ENCODE measurements at regions not wholly inside any gene's neighbourhood (a gene's known extent, or its start where the extent isn't known, plus 50 kb on each side); places are given as distances from the start of the nearest gene placed in this dataset.

DNA sequence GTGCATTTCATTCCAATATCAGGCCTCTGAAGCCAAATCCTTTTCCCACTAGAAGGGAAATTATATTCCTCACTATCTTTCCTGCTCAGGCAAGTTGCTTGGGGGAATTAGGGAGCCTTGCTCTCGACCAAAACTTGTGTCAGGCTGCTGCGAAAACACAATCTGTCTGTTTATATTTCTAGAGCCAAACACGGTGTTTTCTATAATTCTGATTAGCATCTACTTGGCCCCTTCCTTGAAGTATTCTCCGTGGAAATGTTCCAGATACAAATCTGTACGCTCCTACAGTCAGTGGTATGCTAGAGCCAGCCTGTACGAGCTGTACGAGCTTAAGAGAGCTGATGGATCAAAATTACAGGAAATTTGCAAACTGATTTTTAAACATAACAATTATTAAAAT, 299.3 kb upstream of the SALL1 start:
- CTCF ChIA-PET: no interaction called here
- Mint-ChIP-seq H3K9me3 (ENCODE audit: unreplicated experiment) (no peaks in the 10 kb centered on the region), H3K4me3 (ENCODE audit: unreplicated experiment) (no peak overlapping the region), H3K36me3 (ENCODE audit: insufficient read depth, unreplicated experiment) (no peaks in the 10 kb centered on the region), H3K27ac (ENCODE audit: low read depth, unreplicated experiment) (no peak overlapping the region), H3K27me3 (ENCODE audit: insufficient read depth, unreplicated experiment) (no peaks in the 10 kb centered on the region), H3K4me1 (ENCODE audit: insufficient read depth, unreplicated experiment) (peaks cover 4% of the 10 kb centered on the region)
- intact Hi-C loops (cut with micrococcal nuclease): no loop called here
- POLR2A ChIA-PET: no interaction called here
- no TSS peak for BruUV-seq (replicated peaks)
- no peak for DNase-seq (ENCODE audit: unreplicated experiment)
- TF ChIP-seq, protein P1, sequence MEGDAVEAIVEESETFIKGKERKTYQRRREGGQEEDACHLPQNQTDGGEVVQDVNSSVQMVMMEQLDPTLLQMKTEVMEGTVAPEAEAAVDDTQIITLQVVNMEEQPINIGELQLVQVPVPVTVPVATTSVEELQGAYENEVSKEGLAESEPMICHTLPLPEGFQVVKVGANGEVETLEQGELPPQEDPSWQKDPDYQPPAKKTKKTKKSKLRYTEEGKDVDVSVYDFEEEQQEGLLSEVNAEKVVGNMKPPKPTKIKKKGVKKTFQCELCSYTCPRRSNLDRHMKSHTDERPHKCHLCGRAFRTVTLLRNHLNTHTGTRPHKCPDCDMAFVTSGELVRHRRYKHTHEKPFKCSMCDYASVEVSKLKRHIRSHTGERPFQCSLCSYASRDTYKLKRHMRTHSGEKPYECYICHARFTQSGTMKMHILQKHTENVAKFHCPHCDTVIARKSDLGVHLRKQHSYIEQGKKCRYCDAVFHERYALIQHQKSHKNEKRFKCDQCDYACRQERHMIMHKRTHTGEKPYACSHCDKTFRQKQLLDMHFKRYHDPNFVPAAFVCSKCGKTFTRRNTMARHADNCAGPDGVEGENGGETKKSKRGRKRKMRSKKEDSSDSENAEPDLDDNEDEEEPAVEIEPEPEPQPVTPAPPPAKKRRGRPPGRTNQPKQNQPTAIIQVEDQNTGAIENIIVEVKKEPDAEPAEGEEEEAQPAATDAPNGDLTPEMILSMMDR (IDR thresholded peaks at IDR 0.05; ENCODE audit: unreplicated experiment): no peak

DNA sequence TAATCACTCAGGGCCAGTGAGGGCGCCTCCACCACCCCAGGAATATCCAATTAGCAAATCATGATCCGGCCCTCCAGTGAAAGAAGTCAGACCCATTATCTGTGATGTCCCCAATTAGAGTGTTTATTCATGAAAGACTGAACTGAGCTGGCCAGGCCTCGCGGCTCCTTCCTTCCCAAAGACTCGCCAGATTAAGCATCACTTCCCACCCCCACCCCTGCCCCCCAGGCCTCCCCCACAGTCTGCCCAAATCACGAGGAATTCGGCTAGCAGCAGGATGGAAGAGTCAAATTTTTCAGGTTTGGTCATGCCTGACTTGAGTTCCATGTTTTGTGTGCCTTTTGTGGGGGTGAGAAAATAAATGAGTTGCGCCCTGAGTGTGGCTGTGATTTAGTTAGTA, 298.4 kb upstream of the SALL1 start:
- Mint-ChIP-seq H3K36me3 (ENCODE audit: insufficient read depth, unreplicated experiment) (no peaks in the 10 kb centered on the region), H3K9me3 (ENCODE audit: unreplicated experiment) (no peaks in the 10 kb centered on the region), H3K4me3 (ENCODE audit: unreplicated experiment) (no peak overlapping the region), H3K27ac (ENCODE audit: low read depth, unreplicated experiment) (no peak overlapping the region), H3K4me1 (ENCODE audit: insufficient read depth, unreplicated experiment) (peaks cover 12% of the 10 kb centered on the region), H3K27me3 (ENCODE audit: insufficient read depth, unreplicated experiment) (no peaks in the 10 kb centered on the region)
- TF ChIP-seq, protein P1 (IDR thresholded peaks at IDR 0.05; ENCODE audit: unreplicated experiment): no peak
- ChIA-PET POLR2A (interaction anchor here (0.6 kb wide), 1 partner anchor 1684 kb away, joined by 3 read pairs; no protein-coding TSS in a partner anchor), CTCF (interaction anchor here (0.7 kb wide), 1 partner anchor 1648 kb away, joined by 6 read pairs; no protein-coding TSS in a partner anchor)
- BruUV-seq (replicated peaks): no TSS peak
- intact Hi-C loops (cut with micrococcal nuclease): no loop called here
- no peak for DNase-seq (ENCODE audit: unreplicated experiment)

DNA sequence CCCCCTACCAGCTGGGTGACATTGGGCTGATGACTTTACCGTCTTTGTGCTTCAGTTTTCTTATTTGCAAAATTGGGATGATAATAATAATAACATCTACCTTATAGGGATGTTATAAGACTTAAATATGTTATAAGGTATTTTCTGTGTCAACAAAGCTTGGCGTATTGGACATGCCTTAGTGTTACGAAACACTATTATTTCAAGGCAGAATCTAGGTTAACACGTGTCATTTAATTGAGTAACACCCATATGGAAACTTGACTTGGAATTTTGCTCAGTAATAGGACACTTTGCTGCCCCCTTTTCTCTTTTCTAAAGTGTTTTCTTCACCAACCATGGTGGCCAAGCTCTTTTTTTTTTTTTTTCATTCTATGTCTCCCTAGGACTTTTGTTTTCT, 294.2 kb upstream of the SALL1 start:
- H3K9me3 Mint-ChIP-seq (ENCODE audit: unreplicated experiment): no peaks in the 10 kb centered on the region
- no peak overlapping the region for H3K4me3 Mint-ChIP-seq (ENCODE audit: unreplicated experiment)
- BruUV-seq (replicated peaks): no TSS peak
- ChIA-PET CTCF (interaction anchor here (0.7 to 1.7 kb wide), 3 partner anchors 52 to 316 kb away, joined by 3 to 4 read pairs (median 3); no protein-coding TSS in a partner anchor), POLR2A (interaction anchor here (0.5 to 1.5 kb wide), 6 partner anchors 11 to 39 kb away, joined by 3 to 7 read pairs (median 3); no protein-coding TSS in a partner anchor)
- intact Hi-C loops (cut with micrococcal nuclease): no loop called here
- H3K27ac Mint-ChIP-seq (ENCODE audit: low read depth, unreplicated experiment): no peak overlapping the region
- H3K27me3 Mint-ChIP-seq (ENCODE audit: insufficient read depth, unreplicated experiment): no peaks in the 10 kb centered on the region
- DNase-seq (ENCODE audit: unreplicated experiment): peak; percentile 74
- H3K4me1 Mint-ChIP-seq (ENCODE audit: insufficient read depth, unreplicated experiment): peaks cover 17% of the 10 kb centered on the region
- H3K36me3 Mint-ChIP-seq (ENCODE audit: insufficient read depth, unreplicated experiment): no peaks in the 10 kb centered on the region
- TF ChIP-seq, protein P1 (IDR thresholded peaks at IDR 0.05; ENCODE audit: unreplicated experiment): no peak

DNA sequence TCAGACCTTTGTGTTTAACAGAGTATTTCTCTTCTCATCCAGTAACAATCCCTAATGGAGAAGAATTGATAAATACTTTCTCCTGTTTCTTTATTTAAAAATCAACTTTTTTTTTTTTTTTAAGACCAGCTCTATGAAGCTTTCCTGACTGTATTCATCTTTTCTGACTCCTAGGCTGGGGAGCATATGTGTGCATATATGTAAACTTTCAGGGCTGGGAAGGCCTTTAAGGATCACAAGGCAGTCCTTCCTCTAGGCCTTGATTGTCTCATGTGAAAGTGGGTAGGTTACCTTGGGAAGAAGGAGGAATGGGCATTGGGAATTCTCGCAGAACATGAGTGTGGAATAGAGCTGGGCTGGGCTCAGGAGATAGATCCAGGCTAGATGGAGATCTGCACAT, 292.9 kb upstream of the SALL1 start:
- CTCF ChIA-PET: interaction anchor here (0.9 to 1.7 kb wide), 3 partner anchors 9 to 317 kb away, joined by 3 to 4 read pairs (median 3); no protein-coding TSS in a partner anchor
- POLR2A ChIA-PET: interaction anchor here (1.3 kb wide), 1 partner anchor 35 kb away, joined by 3 read pairs; no protein-coding TSS in a partner anchor
- Mint-ChIP-seq H3K4me3 (ENCODE audit: unreplicated experiment) (no peak overlapping the region), H3K27me3 (ENCODE audit: insufficient read depth, unreplicated experiment) (no peaks in the 10 kb centered on the region), H3K36me3 (ENCODE audit: insufficient read depth, unreplicated experiment) (no peaks in the 10 kb centered on the region), H3K27ac (ENCODE audit: low read depth, unreplicated experiment) (no peak overlapping the region), H3K9me3 (ENCODE audit: unreplicated experiment) (no peaks in the 10 kb centered on the region), H3K4me1 (ENCODE audit: insufficient read depth, unreplicated experiment) (peaks cover 17% of the 10 kb centered on the region)
- intact Hi-C loops (cut with micrococcal nuclease): no loop called here
- TF ChIP-seq, protein P1 (IDR thresholded peaks at IDR 0.05; ENCODE audit: unreplicated experiment): no peak
- BruUV-seq (replicated peaks): no TSS peak
- DNase-seq (ENCODE audit: unreplicated experiment): no peak
